Activated T-helper 1 cell treated with anti-CD3 and anti-CD28 coated beads, Interleukin-2, amount 50 U/mL, for 16 hours (primary cell): ENCODE measurements at regions not wholly inside any gene's neighbourhood (a gene's known extent, or its start where the extent isn't known, plus 50 kb on each side); places are given as distances from the start of the nearest gene placed in this dataset.

Source experiments
- DNase-seq, 2 donors: peaks; one replicate each; pipeline ENCODE4 v3.0.0-alpha.2; 2020; ENCODE audit warnings: low read depth in 1 of 2, low spot score in 1 of 2

DNA sequence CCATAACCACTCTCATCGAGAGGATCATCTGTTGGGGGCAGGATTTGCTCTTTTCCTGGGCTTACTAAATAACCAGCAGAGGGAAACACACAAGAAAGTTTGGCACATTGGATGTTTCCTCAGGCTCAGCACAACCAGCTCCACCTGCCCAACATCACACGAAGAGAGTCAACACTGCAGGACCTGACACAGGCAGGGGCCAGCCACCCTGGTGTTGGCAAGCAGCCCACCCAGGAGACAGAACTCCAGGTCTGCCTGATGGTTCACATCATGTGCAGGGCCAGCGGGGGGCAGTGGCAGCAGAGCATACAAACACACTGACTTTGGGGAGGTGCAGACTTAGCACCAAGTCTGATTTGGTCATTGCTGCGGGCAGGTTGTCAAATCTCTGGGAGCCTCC lies 182.3 kb upstream of the GALNT2 start:
- no peak for DNase-seq

DNA sequence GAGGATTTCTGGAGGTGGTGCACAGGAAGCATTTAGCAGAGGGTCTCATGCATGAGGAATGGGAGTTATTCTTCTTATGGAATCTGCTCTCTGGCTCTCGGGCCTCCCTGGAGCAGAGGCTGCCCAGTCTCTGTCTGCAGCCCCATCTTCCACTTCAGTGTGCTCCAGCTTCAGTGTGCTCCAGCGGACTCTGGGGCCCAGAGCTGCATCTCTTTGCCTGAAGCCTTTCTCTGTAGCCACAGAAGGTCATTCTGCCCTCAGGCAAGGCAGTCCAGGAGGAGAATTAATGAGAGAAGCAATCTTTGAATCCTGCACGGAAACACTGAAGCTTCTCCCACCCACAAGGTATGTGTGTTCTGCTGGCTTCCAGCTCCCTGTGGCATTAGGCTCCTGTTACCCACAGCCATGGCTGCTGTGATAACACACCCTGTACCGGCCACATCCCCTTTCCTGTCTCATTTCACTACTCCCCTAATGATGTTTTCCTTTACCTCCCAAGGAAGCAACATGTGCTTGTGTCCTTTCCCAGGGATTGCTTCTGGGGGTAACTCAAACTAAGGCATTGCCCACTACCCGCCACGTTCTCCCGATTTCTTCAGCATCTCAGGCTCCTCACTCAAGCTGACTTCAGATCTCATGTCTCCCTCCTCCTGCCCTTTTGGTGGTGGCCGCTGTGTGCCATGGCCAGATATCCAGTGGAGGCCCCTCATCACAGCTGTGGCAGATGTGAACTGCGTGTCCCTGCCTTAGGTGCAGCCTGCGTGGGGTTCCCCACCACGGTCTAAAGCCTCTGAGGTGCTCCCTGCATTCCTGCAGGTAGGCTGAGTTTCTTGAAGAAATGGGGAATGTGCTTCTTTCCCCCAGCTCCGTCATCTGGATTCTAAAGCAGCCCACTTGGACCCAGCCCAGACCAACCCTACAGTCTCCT lies 181.2 kb upstream of the GALNT2 start:
- DNase-seq = no peak

DNA sequence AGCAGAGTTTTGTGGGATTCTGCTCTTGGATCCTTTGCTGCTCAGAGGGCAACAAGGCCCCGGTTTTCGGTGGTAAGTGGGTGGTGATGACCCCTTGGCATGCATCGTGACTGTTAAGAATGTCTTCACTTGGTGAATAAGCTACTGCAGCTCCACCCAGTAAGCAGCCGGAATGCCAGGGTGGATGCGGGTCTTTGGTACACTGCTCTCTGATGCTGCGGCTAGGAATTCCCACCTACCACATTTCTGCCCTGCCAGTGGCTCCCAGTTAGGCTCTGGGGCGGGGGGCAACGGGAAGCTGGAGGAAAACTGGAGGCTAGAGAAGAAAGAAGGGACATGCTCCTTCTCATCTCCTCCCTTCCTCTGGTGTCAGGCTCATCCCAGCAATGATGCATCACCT lies 180.4 kb upstream of the GALNT2 start:
- DNase-seq = no peak

DNA sequence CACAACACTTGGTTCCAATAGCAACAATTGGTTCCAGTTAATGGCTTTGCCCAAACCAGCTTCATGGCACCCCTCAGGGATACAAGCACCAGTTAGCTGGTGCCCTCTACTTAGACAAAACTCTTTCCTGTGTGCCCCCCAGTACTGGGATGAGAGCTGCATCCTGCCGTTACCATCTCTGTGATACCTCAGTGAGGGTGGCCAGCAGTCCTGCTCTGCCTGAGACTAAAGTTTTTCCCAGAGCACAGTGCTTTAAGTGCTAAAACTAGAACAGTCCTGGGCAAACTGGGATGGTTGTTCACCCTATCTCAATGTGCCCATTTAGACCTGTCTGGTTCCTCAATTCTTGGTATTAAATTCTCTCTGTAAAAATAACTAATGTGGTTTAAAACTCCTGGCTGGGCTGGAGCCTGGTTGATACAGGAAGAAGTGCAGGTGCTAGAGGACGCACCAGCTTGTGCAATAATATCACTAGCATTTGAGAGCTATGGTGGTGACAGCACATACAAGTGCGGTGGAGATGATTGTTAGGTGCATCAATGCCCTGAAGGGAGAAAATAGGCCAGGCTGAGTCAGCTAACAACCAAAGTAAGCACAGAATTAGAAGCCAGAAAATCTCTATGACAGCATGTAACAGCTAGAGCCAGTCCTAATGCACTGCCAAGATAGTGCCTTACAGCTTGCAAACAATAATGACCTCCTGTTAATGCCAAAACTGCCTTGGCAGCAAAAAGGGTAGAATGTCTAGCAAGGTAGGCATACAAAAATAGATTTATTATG lies 179.8 kb upstream of the GALNT2 start:
- no peak for DNase-seq

DNA sequence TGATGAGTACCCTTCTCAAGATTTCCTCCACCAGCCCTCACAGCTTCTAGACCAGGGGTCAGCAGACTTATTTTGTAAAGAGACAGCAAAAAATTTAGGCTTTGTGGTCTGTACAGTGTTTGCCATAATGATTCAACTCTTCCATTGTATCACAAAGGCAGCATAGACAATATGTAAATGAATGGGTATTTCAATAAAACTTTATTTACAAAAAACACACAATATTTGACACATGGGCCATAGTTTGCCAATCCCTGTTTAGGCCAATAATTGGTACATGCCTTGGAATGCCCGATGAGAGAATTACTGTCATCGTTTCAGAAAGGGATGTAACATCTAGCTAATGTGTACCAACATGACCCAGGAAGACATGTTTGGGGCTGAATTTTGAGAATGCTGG lies 178.9 kb upstream of the GALNT2 start:
- no peak for DNase-seq

DNA sequence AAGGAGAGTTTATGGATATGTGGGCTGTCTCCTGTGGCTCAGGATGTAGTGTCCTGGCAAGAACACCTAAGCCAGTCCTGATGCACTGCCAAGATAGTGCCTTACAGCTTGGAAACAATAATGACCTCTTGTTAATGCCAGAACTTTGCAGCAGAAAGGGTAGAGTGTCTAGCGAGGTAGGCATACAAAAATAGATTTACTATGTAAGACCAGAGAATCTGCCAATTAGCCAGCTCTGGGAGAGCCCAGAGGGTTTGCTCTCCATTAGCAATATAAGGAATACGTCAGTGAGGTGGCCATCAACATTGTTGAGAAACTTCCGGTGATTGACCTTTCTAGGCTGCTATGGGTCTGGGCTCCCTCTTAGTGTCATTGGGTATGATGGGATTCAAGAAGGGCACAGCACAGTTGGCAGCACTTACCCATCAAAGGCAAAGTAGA lies 178.5 kb upstream of the GALNT2 start:
- no peak for DNase-seq

DNA sequence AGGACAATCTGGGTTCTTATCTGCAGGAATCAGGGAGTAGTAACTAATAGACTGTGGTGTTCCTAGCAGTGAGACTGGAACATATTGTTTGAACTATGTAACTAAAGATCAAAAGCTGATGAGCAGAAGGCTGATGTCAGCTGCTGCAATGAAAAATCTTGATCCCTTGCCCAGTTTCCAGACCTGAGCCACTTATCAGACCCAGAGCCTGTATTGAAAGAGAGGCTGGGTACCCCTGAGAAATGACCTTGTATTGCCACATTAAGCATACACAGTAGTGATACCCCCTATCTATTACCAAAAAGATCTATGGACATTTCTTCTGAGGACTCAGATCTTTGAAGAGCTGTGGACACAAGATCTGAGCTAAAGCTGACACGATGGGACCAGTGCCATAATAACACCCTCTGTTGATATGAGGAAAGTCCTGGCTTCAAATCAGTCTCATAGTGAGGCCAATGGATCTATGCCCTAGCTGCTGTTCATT lies 178.0 kb upstream of the GALNT2 start:
- DNase-seq = no peak

DNA sequence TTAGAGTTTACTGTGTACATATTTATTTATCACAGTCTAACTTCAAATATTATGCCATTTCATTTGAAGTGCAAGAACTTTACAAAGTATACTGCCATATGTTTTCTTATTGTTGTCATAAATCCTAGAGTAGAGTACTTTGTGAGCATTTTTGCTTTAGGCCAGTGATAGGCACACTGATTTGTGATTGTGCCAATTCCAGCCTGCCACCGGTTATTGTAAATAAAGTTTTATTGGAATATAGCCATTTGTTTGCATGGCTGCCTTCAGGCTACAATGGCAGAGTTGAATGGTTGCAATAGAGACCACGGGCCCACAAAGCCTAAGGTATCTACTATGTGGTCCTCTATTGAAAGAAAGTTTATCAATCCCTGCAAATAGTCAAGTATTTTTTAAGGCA lies 175.8 kb upstream of the GALNT2 start:
- no peak for DNase-seq

DNA sequence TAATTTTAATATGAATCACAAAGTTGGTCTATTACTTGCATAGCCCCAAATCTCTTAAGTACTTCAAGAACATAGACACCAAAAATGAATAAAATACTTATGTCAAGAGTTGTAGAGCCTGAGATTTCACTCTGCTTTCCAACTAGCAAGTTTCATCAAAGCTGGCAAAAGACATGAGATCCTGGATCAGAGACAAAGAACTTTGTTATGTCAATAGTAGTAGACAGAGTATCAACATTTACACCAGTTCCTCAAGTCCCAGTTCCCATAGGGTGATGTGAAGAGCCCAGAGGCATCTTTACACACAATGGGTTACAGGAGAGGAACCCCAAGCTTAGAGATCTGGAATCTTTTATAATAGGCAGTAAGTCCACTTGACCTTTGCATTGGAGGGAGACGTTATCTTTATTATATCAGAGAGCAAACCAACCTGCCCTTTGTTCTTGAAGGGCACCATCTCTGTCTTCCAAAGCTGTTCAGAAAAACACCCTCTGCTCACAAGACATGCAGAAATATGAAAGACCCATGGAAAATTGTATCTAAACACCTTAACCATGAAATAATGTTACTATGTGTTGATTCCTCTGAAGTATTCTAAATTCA lies 174.4 kb upstream of the GALNT2 start:
- DNase-seq = no peak

DNA sequence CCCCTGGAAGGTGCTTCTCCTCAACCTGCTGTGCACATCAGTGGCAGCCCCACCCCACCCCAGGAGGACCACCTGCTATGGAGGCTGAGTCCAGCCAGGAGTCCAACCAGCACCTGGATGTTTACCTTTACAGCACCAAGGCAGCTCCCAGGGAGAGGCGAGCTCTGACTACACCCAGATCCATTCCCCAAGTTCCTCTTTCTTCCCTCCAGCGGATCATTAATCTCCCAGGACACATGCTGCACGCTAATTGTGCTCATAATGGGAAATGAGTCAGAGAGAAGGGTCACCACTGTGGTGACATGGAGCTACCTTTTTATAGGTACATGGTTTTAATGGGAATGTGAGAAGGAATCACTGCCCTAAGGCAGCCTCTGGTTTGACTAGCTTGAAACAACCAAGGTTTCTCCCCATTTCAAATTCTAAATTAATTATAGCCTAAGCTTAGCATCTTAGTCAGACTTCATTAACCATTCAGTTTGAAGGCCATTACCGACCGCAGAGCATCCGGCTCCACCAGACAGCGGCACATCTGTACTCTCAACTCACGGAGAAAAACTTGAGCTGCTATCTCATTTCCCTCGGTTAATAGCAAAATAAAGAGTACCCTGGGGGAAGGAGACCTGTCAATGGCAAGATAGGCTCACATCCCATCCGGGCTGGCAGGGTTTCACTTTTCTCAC lies 173.1 kb upstream of the GALNT2 start:
- no peak for DNase-seq

DNA sequence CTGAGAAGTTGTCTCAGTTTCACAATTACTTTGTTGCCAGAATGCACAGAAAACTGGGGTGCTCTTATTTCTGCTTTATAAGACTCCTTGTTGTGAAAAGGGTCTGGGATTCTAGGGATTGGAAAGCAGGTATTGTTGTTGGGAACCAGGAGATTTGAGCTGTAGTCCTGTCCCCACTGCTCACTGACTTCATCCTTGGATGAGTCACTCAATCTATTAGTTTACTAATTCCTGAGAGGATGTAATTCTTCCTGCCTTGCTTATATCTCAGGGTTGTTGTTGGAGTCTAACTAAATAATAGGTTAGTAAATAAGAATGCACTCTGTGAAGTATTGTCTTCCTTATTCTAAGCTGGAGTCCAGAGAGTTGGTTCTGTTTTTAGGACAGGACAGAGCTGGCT lies 172.5 kb upstream of the GALNT2 start:
- no peak for DNase-seq

DNA sequence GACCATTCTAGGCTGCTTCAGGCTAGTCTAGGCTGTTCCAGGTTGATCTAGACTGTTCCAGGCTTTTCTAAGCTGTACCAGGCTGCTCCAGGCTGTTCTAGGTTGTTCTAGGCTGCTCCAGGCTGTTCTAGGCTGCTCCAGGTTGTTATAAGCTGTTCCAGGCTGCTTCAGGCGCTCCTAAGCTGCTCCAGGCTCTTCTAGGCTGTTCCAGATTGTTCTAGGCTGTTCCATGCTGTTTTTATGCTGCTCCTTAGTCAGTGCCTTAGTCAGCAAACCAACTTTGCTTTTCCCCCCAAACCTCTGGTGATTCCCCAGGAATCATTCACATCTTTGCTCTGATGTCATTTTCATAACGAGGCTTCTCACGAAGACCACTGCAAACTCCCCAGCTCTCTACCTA lies 171.4 kb upstream of the GALNT2 start:
- DNase-seq = no peak

DNA sequence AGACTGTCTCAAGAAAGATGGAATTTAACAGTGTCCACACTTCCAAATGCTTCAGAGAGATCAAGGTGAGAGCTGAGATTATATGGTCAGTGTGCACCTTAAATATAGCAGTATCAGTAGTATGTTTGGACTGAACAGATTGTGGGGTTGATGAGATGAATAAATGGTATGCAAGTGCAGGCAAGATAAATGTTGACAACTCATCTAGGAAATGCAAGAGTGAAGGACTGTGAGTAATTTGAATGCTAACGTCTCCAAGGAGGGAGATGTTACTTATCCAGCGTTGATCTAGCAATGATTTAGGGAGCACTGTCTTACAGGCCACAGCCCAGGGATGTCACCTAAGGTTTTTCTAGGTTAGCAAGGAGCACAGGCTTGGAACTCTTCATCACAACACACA lies 170.7 kb upstream of the GALNT2 start:
- no peak for DNase-seq

DNA sequence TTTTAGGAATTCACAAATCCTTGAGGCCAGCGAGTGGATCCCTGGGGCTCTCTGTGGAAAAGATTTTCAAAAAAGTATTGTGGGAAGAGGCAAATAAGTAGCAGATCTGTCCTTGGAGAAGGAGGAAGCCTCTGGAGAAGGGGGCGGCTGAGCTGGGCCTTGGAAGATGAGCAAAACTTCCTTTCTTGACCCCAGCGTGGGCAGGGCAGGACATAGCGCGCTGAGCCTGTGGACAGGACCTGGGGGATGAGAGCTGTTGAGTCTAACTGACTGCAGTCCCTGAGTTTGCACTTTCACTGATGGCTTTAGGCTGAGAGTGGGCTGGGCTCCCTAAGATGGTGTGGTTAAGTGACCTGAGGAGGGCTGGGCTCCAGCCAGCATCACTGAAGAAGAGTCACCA lies 170.2 kb upstream of the GALNT2 start:
- no peak for DNase-seq

DNA sequence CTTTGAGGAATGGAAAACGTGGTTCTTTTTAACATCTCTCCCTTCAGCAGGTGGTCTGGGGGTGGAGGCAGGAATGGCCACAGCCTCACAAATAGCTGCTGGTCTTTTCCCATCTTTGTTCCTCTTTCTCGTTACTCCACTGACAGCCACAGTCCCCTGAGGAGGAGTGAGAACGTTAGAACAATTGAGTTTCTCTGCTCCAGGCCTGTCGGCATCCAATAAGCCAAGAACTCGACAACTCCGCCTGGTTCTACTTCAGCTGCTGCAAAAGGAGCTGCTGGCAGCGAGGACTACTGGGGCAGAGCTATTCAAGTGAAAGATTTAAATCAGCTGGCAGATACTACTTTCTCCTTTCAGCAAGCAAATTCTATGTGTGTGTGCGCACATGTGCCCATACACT lies 169.5 kb upstream of the GALNT2 start:
- no peak for DNase-seq

DNA sequence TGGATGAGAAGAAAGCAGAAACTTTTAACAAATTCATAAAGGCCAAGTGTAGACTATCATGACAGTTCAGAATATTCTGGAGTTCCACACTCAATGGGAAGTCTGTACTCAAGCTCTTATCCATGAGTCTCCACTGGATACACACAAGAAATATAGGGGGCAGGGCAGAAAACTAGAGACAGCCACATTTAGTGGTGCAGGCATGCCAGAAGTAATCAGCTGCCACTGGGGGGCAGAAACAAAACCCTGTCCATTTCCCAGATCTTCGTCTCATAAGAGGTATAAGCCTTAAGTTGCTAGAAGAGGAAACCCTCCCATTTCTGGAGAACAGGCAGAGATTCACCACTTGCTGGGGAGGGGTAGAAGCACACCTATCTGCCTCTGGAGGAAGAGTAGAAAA lies 166.8 kb upstream of the GALNT2 start:
- DNase-seq = no peak

DNA sequence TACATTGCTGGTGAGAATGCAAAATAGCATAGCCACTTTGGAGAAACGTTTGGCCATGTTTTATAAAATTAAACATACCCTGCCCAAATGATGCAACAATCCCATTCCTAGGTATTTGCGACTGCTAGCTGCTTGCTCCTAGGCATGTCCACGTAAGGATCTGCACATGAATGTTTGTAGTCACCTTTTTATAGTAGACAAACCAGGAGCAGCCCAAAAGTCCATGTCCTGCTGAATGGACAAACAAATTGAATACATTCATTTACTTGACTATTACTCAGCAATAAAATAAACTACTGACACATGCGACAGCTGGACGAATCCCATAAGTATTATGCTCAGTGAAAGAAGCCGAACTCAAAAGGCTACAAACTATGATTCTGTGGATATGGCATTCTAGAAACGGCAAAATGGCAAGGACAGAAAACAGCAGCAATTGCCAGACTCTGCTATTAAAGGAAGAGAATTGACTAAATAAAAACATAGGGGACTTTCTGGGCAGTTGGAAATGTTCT lies 161.9 kb upstream of the GALNT2 start:
- DNase-seq = no peak

DNA sequence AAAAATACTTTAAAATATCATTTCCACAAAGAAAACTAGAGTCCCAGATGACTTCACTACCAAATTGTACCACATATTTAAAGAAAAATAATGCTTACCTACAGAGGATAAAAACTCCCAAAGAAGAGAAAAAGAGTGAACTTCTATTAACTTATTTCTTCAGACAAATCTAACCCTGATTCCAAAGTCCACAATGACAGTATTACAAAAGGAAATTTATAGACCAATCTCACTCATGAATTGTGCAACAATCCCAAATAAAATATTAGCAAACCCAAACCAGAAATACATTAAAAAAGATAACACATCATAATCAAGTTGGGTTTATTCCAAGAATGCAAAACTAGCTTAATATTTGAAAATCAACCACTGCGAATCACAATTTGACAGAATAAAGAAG lies 161.4 kb upstream of the GALNT2 start:
- no peak for DNase-seq

DNA sequence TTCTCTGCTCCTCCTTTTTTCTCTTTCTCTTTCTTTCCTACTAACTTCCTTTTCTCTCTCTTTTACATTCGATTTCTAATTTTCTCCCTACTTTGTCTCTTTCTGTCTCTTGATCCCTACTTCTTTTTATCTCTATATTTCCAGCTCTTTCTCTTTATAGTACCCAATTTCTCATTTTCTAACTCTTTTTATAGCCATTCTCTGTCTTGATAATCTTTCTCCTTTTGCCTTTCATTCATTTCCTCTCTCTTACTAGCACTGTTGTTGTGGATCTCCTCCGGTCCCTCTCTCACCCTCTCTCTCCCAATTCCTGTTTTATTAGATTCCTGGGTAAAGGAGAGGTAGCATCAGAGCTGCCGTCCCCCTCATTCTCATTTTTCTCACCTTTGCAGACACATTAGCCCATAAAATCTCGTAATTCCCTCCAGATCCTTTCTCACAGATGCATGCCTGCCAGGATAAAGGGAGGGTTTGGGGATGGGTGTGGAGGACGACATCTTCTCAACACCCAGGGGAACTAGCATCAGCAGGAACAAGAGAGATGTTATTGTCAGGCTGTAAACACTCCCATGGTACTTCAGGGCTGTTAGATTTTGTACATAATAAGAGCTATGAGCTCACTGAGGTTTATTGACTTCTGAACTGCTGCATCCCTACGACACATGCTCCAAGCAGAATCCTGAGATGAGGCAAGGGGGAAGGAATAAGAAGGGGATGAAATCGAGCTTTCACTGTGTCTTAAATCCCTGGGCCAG lies 159.0 kb upstream of the GALNT2 start:
- DNase-seq = no peak

DNA sequence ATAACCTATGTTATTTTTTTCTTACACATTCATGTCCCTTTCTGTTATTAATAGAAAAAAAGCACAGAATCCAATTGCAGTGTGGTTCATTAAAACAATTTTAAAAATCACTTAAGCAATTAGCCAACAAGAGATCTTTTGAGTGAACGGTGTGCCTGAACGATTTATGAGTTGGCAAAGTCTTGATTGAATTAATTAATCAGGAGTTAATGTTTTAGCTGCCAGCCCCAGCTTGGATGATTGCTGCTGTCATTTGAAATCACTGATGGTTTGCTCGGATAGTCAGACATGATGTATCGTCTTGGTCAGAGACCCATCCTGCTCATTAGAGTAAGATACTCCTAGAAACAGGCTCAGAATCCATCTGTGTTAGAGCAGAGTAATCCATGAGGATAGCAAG lies 158.3 kb upstream of the GALNT2 start:
- no peak for DNase-seq
